Breast epithelium (tissue), 4 donors: ENCODE measurements at regions not wholly inside any gene's neighbourhood (a gene's known extent, or its start where the extent isn't known, plus 50 kb on each side); places are given as distances from the start of the nearest gene placed in this dataset.

Experiments used
- DNase-seq, 2 donors: peaks; one replicate each; pipeline ENCODE4 v3.0.0-alpha.2; 2019; ENCODE audit warnings: low spot score in 2 of 2
- H3K27ac ChIP-seq, 2 donors: fragments of 200-600 bp; sonication (generic) in 1 of 2; one replicate each; pipeline ENCODE4 v1.5.1; 2016 to 2019; ENCODE audit warnings: mild to moderate bottlenecking in 1 of 2
- H3K27me3 ChIP-seq, 2 donors: fragments of 200-600 bp; sonication (generic) in 1 of 2; one replicate each; pipeline versions ENCODE4 v1.5.1 to v1.6.0; 2017 to 2019; ENCODE audit warnings: control low read depth in 1 of 2, mild to moderate bottlenecking in 1 of 2
- H3K36me3 ChIP-seq: fragments of 200-600 bp; one replicate; pipeline ENCODE4 v1.5.1; 2019
- H3K4me1 ChIP-seq, 2 donors: fragments of 200-600 bp; sonication (generic); one replicate each; pipeline ENCODE4 v1.5.1; 2016 to 2019; ENCODE audit warnings: control low read depth in 1 of 2
- H3K4me3 ChIP-seq, 3 donors: fragments of 200-600 bp; sonication (generic); 1 replicate in 2 of 3; 2 replicates in 1 of 3; pipeline ENCODE4 v1.5.1; 2016 to 2019; ENCODE audit warnings: mild to moderate bottlenecking in 3 of 3, moderate library complexity in 2 of 3
- H3K9me3 ChIP-seq, 2 donors: fragments of 200-600 bp; sonication (generic) in 1 of 2; one replicate each; pipeline ENCODE4 v1.5.1; 2016 to 2019; ENCODE audit warnings: control low read depth in 1 of 2
- CTCF ChIP-seq, 3 donors: fragments of 450-650 bp; IDR thresholded peaks; one replicate each; pipeline ENCODE4 v1.5.1; 2016 to 2017; ENCODE audit warnings: antibody characterized with exemption in 3 of 3, mild to moderate bottlenecking in 3 of 3, moderate library complexity in 3 of 3
- POLR2A ChIP-seq: fragments of 450-650 bp; IDR thresholded peaks from one replicate; pipeline ENCODE4 v1.6.1; 2016; ENCODE audit warnings: antibody characterized with exemption, mild to moderate bottlenecking, moderate library complexity
- POLR2AphosphoS5 ChIP-seq, 3 donors: sonication (generic); formaldehyde crosslinking; IDR thresholded peaks; one replicate each; pipeline ENCODE4 v1.6.1; 2017; ENCODE audit warnings: antibody characterized with exemption in 3 of 3
- intact Hi-C: fragments of 100-400 bp; cut with DNase I; formaldehyde crosslinking; loops from one replicate; pipeline ENCODE4 v1.15.1; 2023; ENCODE audit warnings: low total_unique reads

GRCh38 chr1:95553595-95553994 lies 319.6 kb downstream of the RWDD3 start:
- Histone ChIP-seq H3K27ac (no peak overlapping the region), H3K4me1 (no peaks in the 10 kb centered on the region), H3K36me3 (no peaks in the 10 kb centered on the region), H3K4me3 (no peak overlapping the region), H3K27me3 (no peaks in the 10 kb centered on the region), H3K9me3 (peaks cover 0 to 9% of the 10 kb centered on the region in 2 donors)
- no peak for DNase-seq
- intact Hi-C loops, result no loop called here
- TF ChIP-seq CTCF (IDR thresholded peaks at IDR 0.05) (no peak), POLR2AphosphoS5 (IDR thresholded peaks at IDR 0.05) (no peak), POLR2A (no peak)

- Histone ChIP-seq H3K4me3 (no peak overlapping the region), H3K27me3 (no peaks in the 10 kb centered on the region), H3K27ac (no peak overlapping the region), H3K4me1 (no peaks in the 10 kb centered on the region), H3K36me3 (no peaks in the 10 kb centered on the region), H3K9me3 (peaks cover 0 to 9% of the 10 kb centered on the region in 2 donors)
- no peak for TF ChIP-seq POLR2AphosphoS5 (IDR thresholded peaks at IDR 0.05)
- no peak for TF ChIP-seq CTCF (IDR thresholded peaks at IDR 0.05)
- TF ChIP-seq POLR2A, result no peak
- DNase-seq, result no peak
- intact Hi-C loops, result no loop called here
These were observed 320.4 kb downstream of the RWDD3 start for GRCh38 chr1:95554408-95554807.

GRCh38 chr1:95558791-95559190 lies 324.8 kb downstream of the RWDD3 start:
- intact Hi-C loops, result no loop called here
- Histone ChIP-seq H3K4me1 (no peaks in the 10 kb centered on the region), H3K36me3 (no peaks in the 10 kb centered on the region)

GRCh38 chr1:95561346-95561745 lies 327.3 kb downstream of the RWDD3 start:
- Histone ChIP-seq H3K27me3 (no peaks in the 10 kb centered on the region), H3K4me3 (no peak overlapping the region), H3K27ac (no peak overlapping the region), H3K36me3 (no peaks in the 10 kb centered on the region), H3K9me3 (peaks cover 0 to 9% of the 10 kb centered on the region in 2 donors), H3K4me1 (no peaks in the 10 kb centered on the region)
- TF ChIP-seq CTCF (IDR thresholded peaks at IDR 0.05), result no peak
- no peak for TF ChIP-seq POLR2AphosphoS5 (IDR thresholded peaks at IDR 0.05)
- TF ChIP-seq POLR2A, result no peak
- DNase-seq, result no peak
- intact Hi-C loops, result no loop called here

More at GRCh38 chr1:95558791-95559190, 324.8 kb downstream of the RWDD3 start:
- H3K27ac ChIP-seq, result no peak overlapping the region
- H3K9me3 ChIP-seq, result peaks cover 0 to 9% of the 10 kb centered on the region in 2 donors
- no peak for DNase-seq
- H3K4me3 ChIP-seq, result no peak overlapping the region
- H3K27me3 ChIP-seq, result no peaks in the 10 kb centered on the region
- TF ChIP-seq CTCF (IDR thresholded peaks at IDR 0.05) (no peak), POLR2AphosphoS5 (IDR thresholded peaks at IDR 0.05) (no peak), POLR2A (no peak)

- TF ChIP-seq POLR2AphosphoS5 (IDR thresholded peaks at IDR 0.05), result no peak
- no peak for TF ChIP-seq CTCF (IDR thresholded peaks at IDR 0.05)
- TF ChIP-seq POLR2A, result no peak
- H3K36me3 ChIP-seq, result no peaks in the 10 kb centered on the region
- intact Hi-C loops, result no loop called here
- peaks cover 0 to 3% of the 10 kb centered on the region in 2 donors for H3K9me3 ChIP-seq
- no peak overlapping the region for H3K4me3 ChIP-seq
- no peak for DNase-seq
- H3K4me1 ChIP-seq, result no peaks in the 10 kb centered on the region
- H3K27ac ChIP-seq, result no peak overlapping the region
- H3K27me3 ChIP-seq, result no peaks in the 10 kb centered on the region
These were observed 328.2 kb downstream of the RWDD3 start for GRCh38 chr1:95562230-95562629.
